Amygdala (tissue), 56 donors: ENCODE measurements at regions not wholly inside any gene's neighbourhood (a gene's known extent, or its start where the extent isn't known, plus 50 kb on each side); places are given as distances from the start of the nearest gene placed in this dataset.
"Not testable (repeated sequence)": the region's sequence is repeated elsewhere in the genome, so short reads cannot be mapped to it uniquely, and the experiment has no call there.

ENCODE experiments used
- DNase-seq, 56 donors: peaks; one replicate each; lab custom pipeline; 2025; lab: John Stamatoyannopoulos, UW

GRCh38 chr21:17139159-17139558, 373.7 kb upstream of the CXADR start:
- not testable (repeated sequence) for DNase-seq

GRCh38 chr21:17139696-17140095, 373.1 kb upstream of the CXADR start:
- DNase-seq: no peak

DNA sequence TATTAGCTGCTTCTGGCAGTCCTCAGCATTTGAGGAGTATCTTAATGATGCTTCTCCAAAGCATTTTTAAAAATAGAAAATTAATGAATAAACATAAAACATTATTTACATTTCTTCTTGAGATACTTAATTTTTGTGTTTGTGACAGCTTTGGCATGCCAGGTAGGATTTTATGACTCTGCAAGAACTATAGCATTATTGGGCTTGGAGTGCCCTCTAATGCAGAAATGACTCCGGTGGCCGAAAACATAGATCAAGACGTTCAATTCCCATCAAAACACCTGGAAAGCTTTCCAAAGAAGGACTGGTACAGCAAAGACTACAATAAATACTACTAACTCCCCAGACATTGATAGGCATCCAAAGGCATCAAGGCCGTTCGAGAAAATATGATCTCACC, 366.4 kb upstream of the CXADR start:
- no peak for DNase-seq

DNA sequence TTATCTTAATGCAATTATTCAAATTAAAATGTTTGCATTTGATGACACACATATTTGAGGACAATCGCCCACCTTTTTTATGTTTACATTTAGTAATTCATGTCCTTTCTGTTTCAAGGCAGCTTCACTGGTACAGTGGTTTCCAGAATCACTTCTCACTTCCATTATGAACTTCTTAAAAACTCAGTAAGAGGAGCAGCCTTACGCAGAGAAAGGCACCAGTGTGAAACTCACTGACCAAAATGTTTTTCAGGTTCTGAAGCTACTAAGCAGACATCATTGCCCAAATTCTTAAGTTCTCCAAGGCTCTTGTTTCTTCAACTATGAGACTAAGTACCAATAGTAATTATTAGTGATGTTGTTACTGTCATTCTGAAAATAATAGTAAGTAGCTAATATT, 353.1 kb upstream of the CXADR start:
- no peak for DNase-seq

DNA sequence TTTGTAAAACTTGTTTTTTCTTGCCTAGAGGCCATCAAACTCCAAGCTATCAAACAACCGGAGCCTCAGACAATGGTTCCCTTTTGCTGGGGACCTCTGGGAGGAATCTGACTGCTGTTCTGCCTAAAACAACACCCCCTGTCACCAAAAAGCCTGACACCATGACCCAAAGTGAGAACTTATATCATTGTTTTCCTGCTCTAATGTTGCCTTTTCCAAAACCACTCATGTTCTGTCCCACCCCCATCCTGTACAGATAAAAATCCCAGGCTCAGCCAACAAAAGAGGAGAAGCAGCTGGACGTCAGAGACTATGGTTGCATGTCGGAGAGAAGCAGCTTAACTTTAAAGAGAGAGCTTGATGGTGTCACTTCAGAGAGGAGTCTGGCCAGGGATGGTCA, 327.2 kb upstream of the CXADR start:
- DNase-seq: no peak

- no peak for DNase-seq
Observed at GRCh38 chr21:17189963-17190362, 322.9 kb upstream of the CXADR start.

- no peak for DNase-seq
Observed at GRCh38 chr21:17191346-17191993, 321.4 kb upstream of the CXADR start.

GRCh38 chr21:17195351-17195750, 317.5 kb upstream of the CXADR start:
- no peak for DNase-seq

- DNase-seq: no peak
Observed at GRCh38 chr21:17195976-17196375, 316.9 kb upstream of the CXADR start.

GRCh38 chr21:17196623-17197022, 316.2 kb upstream of the CXADR start:
- DNase-seq: no peak

GRCh38 chr21:17197996-17198395, 314.8 kb upstream of the CXADR start:
- DNase-seq: no peak

- DNase-seq: no peak
Observed at GRCh38 chr21:17200250-17200649, 312.6 kb upstream of the CXADR start.

GRCh38 chr21:17201741-17202260, 311.0 kb upstream of the CXADR start:
- DNase-seq: no peak

GRCh38 chr21:17214801-17215200, 298.0 kb upstream of the CXADR start:
- DNase-seq: no peak

- DNase-seq: not testable (repeated sequence)
Observed at GRCh38 chr21:17219050-17219449, 293.8 kb upstream of the CXADR start.

DNA sequence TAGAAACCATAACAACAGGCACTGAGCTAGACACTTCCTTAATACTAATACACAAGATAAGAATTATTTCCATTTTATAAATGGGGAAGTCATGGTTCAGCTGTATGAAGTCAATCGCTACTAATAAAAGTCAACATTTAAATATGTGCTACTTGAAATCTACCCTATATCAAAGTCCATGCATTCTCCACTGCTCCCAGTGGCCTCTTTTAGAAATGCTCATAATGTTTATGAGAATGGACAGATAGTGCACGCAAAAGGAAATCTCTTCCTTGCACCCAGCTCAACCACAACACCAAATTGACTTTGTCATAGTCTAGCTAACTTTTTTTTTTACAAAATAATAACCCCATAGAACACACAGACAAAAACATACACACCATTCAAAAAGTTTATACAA, 281.7 kb upstream of the CXADR start:
- DNase-seq: no peak

DNA sequence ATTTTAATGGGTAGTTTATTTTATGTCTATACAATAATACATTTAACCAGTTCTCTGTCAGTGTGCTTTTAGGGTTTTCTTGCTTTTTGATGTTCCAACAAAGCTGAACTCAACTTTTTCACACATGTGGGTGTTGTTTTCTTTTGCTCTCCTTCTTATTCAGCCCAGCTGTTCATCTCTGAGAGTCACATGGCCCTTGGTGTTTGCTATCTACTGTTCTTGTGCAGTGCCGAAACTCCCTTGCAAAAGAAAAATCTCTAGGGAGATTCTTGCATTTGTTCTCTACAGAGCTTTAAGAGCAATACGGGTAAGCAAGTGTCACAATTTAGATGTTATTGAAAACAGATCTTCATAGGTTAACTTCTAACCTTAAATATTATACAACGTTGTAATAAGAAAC, 281.1 kb upstream of the CXADR start:
- DNase-seq: peak in 4 of 56 donors; percentile 0 to 17 (median 2)

DNA sequence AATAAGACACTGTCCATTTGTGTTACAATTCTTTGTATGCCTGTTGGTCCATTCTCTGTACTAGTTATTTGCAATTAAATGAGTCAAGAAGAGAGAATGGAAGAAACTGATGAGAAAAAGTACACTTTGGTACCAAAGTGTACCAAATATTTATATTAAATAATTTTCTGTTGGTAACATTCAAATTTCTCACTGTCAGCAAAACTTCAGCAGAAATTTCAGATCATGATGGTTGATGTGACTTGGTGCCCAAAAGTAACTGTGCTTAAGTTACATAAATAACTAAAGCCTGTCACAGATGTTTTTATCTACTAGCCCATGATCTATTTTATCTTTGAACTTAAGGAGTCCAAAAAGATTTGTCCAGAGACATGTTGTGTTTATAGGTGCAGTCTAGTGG, 274.4 kb upstream of the CXADR start:
- no peak for DNase-seq

DNA sequence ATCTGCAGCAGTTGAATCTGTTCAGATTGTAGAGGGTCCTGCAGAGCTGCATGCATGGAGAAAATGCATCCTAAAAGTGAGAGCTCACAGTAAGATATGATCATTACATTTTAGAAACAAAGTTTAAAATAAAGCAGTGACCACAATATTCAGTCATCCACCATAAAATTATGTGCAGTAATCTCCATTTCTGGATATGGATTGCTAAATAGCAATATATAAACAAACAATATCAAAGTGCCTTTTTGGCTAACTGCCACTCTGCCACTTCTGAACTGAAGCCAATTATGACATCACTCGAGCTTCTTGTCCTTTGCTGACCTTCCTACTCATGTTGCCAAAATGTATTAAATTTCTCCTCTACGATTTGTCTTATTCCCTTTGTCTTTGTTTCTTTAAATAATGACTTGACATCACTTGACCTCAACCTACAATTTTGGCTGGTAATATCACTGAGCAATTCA, 262.0 kb upstream of the CXADR start:
- DNase-seq: no peak

GRCh38 chr21:17257784-17258183, 255.1 kb upstream of the CXADR start:
- DNase-seq: no peak

GRCh38 chr21:17264182-17264581, 248.7 kb upstream of the CXADR start:
- no peak for DNase-seq

- DNase-seq: no peak
Observed at GRCh38 chr21:17269760-17270159, 243.1 kb upstream of the CXADR start.

DNA sequence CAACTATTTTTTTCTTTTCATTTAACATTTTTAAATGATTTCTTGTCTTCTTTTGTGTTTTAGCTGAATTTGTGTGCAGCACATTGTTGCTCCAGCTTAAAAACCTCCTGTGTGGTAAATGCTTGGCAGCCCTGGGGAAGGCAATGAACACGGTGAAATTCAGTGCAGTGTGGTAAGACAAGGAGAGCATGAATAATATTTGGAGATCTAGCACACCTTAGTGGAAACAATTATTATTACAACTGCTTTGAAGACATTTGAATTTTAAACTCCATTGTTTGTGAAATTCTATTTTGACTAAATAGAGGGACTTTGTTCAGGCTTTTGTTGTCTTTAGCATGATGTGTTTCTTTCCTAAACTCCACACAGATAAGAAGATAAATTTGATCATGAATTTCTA, 242.6 kb upstream of the CXADR start:
- peak in 24 of 56 donors; percentile 1 to 44 (median 14) for DNase-seq
